ENCODE measurements at regions not wholly inside any gene's neighbourhood (a gene's known extent, or its start where the extent isn't known, plus 50 kb on each side); places are given as distances from the start of the nearest gene placed in this dataset.

GRCh38 chr10:71043858-71044257 lies 155.5 kb upstream of the PCBD1 start:
- intact Hi-C loops (cut with micrococcal nuclease) (no loop called here), in situ Hi-C loops (cut with MboI) (no loop called here)
- Histone ChIP-seq H3K4me1 (replicated peaks in 1 of 2; ENCODE audit: control insufficient read depth in 2 of 2, insufficient read depth in 2 of 2, low read length in 2 of 2) (no peaks in the 10 kb centered on the region), H3K4me2 (ENCODE audit: insufficient read depth, low read length) (no peak overlapping the region), H3K27ac (ENCODE audit: extremely low read depth, low read depth, low read length) (no peak overlapping the region), H3K79me2 (ENCODE audit: control insufficient read depth, insufficient read depth, low read length) (no peaks in the 10 kb centered on the region), H3K9ac (ENCODE audit: insufficient read depth in 1 of 2, low read depth in 2 of 2, low read length in 2 of 2) (no peak overlapping the region), H3K27me3 (ENCODE audit: control insufficient read depth in 2 of 2, insufficient read depth in 2 of 2, low read length in 2 of 2) (peaks cover 17 to 79% of the 10 kb centered on the region in 2 experiments; a peak in 4 of 5 replicates), H2AFZ (ENCODE audit: low read depth, low read length) (no peak overlapping the region), H3K36me3 (ENCODE audit: control insufficient read depth, insufficient read depth, low read length) (no peaks in the 10 kb centered on the region), H3K9me3 (replicated peaks; ENCODE audit: control insufficient read depth, insufficient read depth, low read depth, low read length) (no peaks in the 10 kb centered on the region), H3K4me3 (no peak overlapping the region), H4K20me1 (replicated peaks; ENCODE audit: control insufficient read depth, insufficient read depth, low read length) (peaks cover 14% of the 10 kb centered on the region), H3K9me1 (ENCODE audit: control insufficient read depth, insufficient read depth, low read length) (no peaks in the 10 kb centered on the region)
- no peak for ATAC-seq
- 0% methylated on average over 4 of the region's 4 CpGs for WGBS (ENCODE audit: insufficient coverage, low coverage, missing lambda C conversion rate)
- ChIA-PET CTCF (ENCODE audit: low intra/inter-chr PET ratio) (no interaction called here), POLR2A (interaction anchor here (0.8 kb wide), 1 partner anchor 17 kb away, joined by 3 read pairs; no protein-coding TSS in a partner anchor)
- DNase-seq (ENCODE audit: extremely low read depth in 1 of 4, low spot score in 3 of 4) = no peak
- BruUV-seq (replicated peaks) = no TSS peak
- no peak for FAIRE-seq
- no peak for TF ChIP-seq ZNF253 (CRISPR knock-in tag; conservative IDR thresholded peaks at IDR 0.05)
- TF ChIP-seq E2F5 (CRISPR knock-in tag; IDR thresholded peaks at IDR 0.05) = no peak
- no peak for TF ChIP-seq NBN (IDR thresholded peaks at IDR 0.05; ENCODE audit: low read depth)
- peak; percentile 76 for TF ChIP-seq RBM25 (IDR thresholded peaks at IDR 0.05; ENCODE audit: low read depth, low read length, severe bottlenecking)

GRCh38 chr10:71044720-71045119 lies 156.4 kb upstream of the PCBD1 start:
- Histone ChIP-seq H3K9ac (ENCODE audit: insufficient read depth in 1 of 2, low read depth in 2 of 2, low read length in 2 of 2) (no peak overlapping the region), H3K4me1 (replicated peaks in 1 of 2; ENCODE audit: control insufficient read depth in 2 of 2, insufficient read depth in 2 of 2, low read length in 2 of 2) (no peaks in the 10 kb centered on the region), H3K27ac (ENCODE audit: extremely low read depth, low read depth, low read length) (no peak overlapping the region), H3K4me2 (ENCODE audit: insufficient read depth, low read length) (no peak overlapping the region), H3K9me3 (replicated peaks; ENCODE audit: control insufficient read depth, insufficient read depth, low read depth, low read length) (no peaks in the 10 kb centered on the region), H3K36me3 (ENCODE audit: control insufficient read depth, insufficient read depth, low read length) (no peaks in the 10 kb centered on the region), H3K79me2 (ENCODE audit: control insufficient read depth, insufficient read depth, low read length) (no peaks in the 10 kb centered on the region), H3K27me3 (ENCODE audit: control insufficient read depth in 2 of 2, insufficient read depth in 2 of 2, low read length in 2 of 2) (peaks cover 18 to 87% of the 10 kb centered on the region in 2 experiments; a peak in 4 of 5 replicates), H3K9me1 (ENCODE audit: control insufficient read depth, insufficient read depth, low read length) (no peaks in the 10 kb centered on the region), H4K20me1 (replicated peaks; ENCODE audit: control insufficient read depth, insufficient read depth, low read length) (peaks cover 14% of the 10 kb centered on the region), H2AFZ (ENCODE audit: low read depth, low read length) (no peak overlapping the region), H3K4me3 (no peak overlapping the region)
- ATAC-seq = no peak
- 4% methylated on average over 7 of the region's 7 CpGs for WGBS (ENCODE audit: insufficient coverage, low coverage, missing lambda C conversion rate)
- DNase-seq (ENCODE audit: extremely low read depth in 1 of 4, low spot score in 3 of 4) = no peak
- BruUV-seq (replicated peaks) = no TSS peak
- ChIA-PET CTCF (ENCODE audit: low intra/inter-chr PET ratio) (no interaction called here), POLR2A (interaction anchor here (0.6 to 0.7 kb wide), 3 partner anchors 133 to 1248 kb away, joined by 3 read pairs; no protein-coding TSS in a partner anchor)
- intact Hi-C loops (cut with micrococcal nuclease) = no loop called here
- no peak for FAIRE-seq
- in situ Hi-C loops (cut with MboI) = no loop called here
- TF ChIP-seq CCAR2 (IDR thresholded peaks at IDR 0.05; ENCODE audit: low read depth, low read length) (no peak), MYC (IDR thresholded peaks at IDR 0.05; ENCODE audit: low read depth, low read length) (no peak), MYC (CRISPR knock-in tag; IDR thresholded peaks at IDR 0.05; ENCODE audit: borderline replicate concordance, low read depth) (no peak), PRDM10 (IDR thresholded peaks at IDR 0.05; ENCODE audit: partially characterized antibody) (no peak), CBFB (CRISPR knock-in tag; IDR thresholded peaks at IDR 0.05) (no peak), TGIF2 (CRISPR knock-in tag; IDR thresholded peaks at IDR 0.05) (no peak), ZNF212 (CRISPR knock-in tag; IDR thresholded peaks at IDR 0.05) (no peak), CHD4 (IDR thresholded peaks at IDR 0.05; ENCODE audit: insufficient read depth, insufficient replicate concordance, low read depth, low read length, poor library complexity, severe bottlenecking) (no peak)

Measured in K562 (cell line).